IMR-90 (cell line): ENCODE measurements at regions not wholly inside any gene's neighbourhood (a gene's known extent, or its start where the extent isn't known, plus 50 kb on each side); places are given as distances from the start of the nearest gene placed in this dataset.

Experiments
- FOS ChIP-seq: fragments of 150-350 bp; IDR thresholded peaks from 2 replicates; pipeline ENCODE4 v1.6.1; 2016; ENCODE audit warnings: low read depth, low read length
- MAZ ChIP-seq: IDR thresholded peaks from 2 replicates; pipeline ENCODE4 v1.6.1; 2012; ENCODE audit warnings: low read depth, mild to moderate bottlenecking, low read length, improper control_type of control experiment, moderate library complexity, borderline replicate concordance
- POLR2A ChIP-seq: IDR thresholded peaks from 2 replicates; pipeline ENCODE4 v1.6.1; 2012; ENCODE audit warnings: mild to moderate bottlenecking, low read depth, low read length
- RAD21 ChIP-seq: IDR thresholded peaks from 2 replicates; pipeline ENCODE4 v1.6.1; 2012; ENCODE audit warnings: low read length, improper control_type of control experiment
- RFX5 ChIP-seq: IDR thresholded peaks from 2 replicates; pipeline ENCODE4 v1.8.0; 2012; ENCODE audit warnings: low read depth, mild to moderate bottlenecking, low read length, moderate library complexity
- SMC3 ChIP-seq: fragments of 150-350 bp; IDR thresholded peaks from 2 replicates; pipeline ENCODE4 v1.6.1; 2016; ENCODE audit warnings: low read depth, mild to moderate bottlenecking, antibody characterized with exemption, low read length, moderate library complexity
- TF ChIP-seq, protein P1 (sequence below): conservative IDR thresholded peaks from 2 replicates; pipeline ENCODE4 v1.5.1; 2012; ENCODE audit warnings: mild to moderate bottlenecking, low read depth, low read length, improper control_type of control experiment
- TF ChIP-seq, protein P2 (sequence below): fragments of 150-350 bp; IDR thresholded peaks from 2 replicates; pipeline ENCODE4 v1.6.1; 2016; ENCODE audit warnings: low read depth, mild to moderate bottlenecking, low read length, moderate library complexity, borderline replicate concordance
- TF ChIP-seq, protein P3 (sequence below): fragments of 150-350 bp; IDR thresholded peaks from 2 replicates; pipeline ENCODE4 v1.6.1; 2017; ENCODE audit warnings: mild to moderate bottlenecking, antibody characterized with exemption, low read length, low read depth

DNA sequence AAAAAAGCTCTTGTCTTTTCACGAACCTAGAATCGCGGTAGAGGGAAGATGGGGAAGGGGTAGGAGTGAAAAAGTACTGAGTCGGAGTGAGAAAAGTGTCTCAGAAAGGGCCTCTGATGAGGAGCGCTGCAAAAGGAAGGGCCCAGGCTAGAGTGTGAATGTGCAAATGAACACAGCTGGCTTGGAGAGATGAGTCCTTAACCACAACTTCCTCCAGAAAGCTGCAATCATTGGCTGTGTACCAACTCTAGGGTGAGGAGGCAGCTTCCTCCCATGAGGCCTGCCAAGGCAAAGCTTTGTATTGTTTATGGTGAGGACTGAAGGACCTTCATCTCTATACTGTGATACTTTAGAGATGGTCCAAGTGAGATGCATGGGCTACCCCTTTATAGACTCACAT is 566.9 kb upstream of the ANO5 start:
- TF ChIP-seq, protein P1, sequence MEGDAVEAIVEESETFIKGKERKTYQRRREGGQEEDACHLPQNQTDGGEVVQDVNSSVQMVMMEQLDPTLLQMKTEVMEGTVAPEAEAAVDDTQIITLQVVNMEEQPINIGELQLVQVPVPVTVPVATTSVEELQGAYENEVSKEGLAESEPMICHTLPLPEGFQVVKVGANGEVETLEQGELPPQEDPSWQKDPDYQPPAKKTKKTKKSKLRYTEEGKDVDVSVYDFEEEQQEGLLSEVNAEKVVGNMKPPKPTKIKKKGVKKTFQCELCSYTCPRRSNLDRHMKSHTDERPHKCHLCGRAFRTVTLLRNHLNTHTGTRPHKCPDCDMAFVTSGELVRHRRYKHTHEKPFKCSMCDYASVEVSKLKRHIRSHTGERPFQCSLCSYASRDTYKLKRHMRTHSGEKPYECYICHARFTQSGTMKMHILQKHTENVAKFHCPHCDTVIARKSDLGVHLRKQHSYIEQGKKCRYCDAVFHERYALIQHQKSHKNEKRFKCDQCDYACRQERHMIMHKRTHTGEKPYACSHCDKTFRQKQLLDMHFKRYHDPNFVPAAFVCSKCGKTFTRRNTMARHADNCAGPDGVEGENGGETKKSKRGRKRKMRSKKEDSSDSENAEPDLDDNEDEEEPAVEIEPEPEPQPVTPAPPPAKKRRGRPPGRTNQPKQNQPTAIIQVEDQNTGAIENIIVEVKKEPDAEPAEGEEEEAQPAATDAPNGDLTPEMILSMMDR = no peak
- TF ChIP-seq FOS = no peak
- no peak for TF ChIP-seq RAD21
- TF ChIP-seq, protein P2, sequence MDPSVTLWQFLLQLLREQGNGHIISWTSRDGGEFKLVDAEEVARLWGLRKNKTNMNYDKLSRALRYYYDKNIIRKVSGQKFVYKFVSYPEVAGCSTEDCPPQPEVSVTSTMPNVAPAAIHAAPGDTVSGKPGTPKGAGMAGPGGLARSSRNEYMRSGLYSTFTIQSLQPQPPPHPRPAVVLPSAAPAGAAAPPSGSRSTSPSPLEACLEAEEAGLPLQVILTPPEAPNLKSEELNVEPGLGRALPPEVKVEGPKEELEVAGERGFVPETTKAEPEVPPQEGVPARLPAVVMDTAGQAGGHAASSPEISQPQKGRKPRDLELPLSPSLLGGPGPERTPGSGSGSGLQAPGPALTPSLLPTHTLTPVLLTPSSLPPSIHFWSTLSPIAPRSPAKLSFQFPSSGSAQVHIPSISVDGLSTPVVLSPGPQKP = no peak
- TF ChIP-seq, protein P3, sequence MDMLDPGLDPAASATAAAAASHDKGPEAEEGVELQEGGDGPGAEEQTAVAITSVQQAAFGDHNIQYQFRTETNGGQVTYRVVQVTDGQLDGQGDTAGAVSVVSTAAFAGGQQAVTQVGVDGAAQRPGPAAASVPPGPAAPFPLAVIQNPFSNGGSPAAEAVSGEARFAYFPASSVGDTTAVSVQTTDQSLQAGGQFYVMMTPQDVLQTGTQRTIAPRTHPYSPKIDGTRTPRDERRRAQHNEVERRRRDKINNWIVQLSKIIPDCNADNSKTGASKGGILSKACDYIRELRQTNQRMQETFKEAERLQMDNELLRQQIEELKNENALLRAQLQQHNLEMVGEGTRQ = no peak
- no peak for TF ChIP-seq MAZ
- TF ChIP-seq SMC3 = no peak
- no peak for TF ChIP-seq POLR2A
- TF ChIP-seq RFX5 = no peak
